ENCODE measurements at regions not wholly inside any gene's neighbourhood (a gene's known extent, or its start where the extent isn't known, plus 50 kb on each side); places are given as distances from the start of the nearest gene placed in this dataset.

- no peak for DNase-seq (ENCODE audit: low spot score in 2 of 2)
- Histone ChIP-seq H3K4me3 (no peak overlapping the region), H3K9me3 (no peaks in the 10 kb centered on the region), H3K36me3 (no peaks in the 10 kb centered on the region), H3K4me1 (no peaks in the 10 kb centered on the region), H3K27ac (no peak overlapping the region), H3K27me3 (no peaks in the 10 kb centered on the region)
- 74% methylated on average over 3 of the region's 3 CpGs for WGBS
- TF ChIP-seq POLR2AphosphoS5 (IDR thresholded peaks at IDR 0.05) (no peak), POLR2A (IDR thresholded peaks at IDR 0.05) (no peak), EP300 (IDR thresholded peaks at IDR 0.05) (no peak)
- TF ChIP-seq, protein P1, sequence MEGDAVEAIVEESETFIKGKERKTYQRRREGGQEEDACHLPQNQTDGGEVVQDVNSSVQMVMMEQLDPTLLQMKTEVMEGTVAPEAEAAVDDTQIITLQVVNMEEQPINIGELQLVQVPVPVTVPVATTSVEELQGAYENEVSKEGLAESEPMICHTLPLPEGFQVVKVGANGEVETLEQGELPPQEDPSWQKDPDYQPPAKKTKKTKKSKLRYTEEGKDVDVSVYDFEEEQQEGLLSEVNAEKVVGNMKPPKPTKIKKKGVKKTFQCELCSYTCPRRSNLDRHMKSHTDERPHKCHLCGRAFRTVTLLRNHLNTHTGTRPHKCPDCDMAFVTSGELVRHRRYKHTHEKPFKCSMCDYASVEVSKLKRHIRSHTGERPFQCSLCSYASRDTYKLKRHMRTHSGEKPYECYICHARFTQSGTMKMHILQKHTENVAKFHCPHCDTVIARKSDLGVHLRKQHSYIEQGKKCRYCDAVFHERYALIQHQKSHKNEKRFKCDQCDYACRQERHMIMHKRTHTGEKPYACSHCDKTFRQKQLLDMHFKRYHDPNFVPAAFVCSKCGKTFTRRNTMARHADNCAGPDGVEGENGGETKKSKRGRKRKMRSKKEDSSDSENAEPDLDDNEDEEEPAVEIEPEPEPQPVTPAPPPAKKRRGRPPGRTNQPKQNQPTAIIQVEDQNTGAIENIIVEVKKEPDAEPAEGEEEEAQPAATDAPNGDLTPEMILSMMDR (IDR thresholded peaks at IDR 0.05), result no peak
Observed at GRCh38 chr14:84167026-84167425, 1362.9 kb upstream of the FLRT2 start.

- 83% methylated on average over 2 of the region's 2 CpGs for WGBS
- no peak overlapping the region for H3K27ac ChIP-seq
- H3K9me3 ChIP-seq, result no peaks in the 10 kb centered on the region
- H3K36me3 ChIP-seq, result no peaks in the 10 kb centered on the region
- H3K4me1 ChIP-seq, result no peaks in the 10 kb centered on the region
- TF ChIP-seq, protein P1 (IDR thresholded peaks at IDR 0.05), result no peak
- TF ChIP-seq POLR2AphosphoS5 (IDR thresholded peaks at IDR 0.05) (no peak), EP300 (IDR thresholded peaks at IDR 0.05) (no peak)
- H3K4me3 ChIP-seq, result no peak overlapping the region
- no peak for DNase-seq (ENCODE audit: low spot score in 2 of 2)
- no peaks in the 10 kb centered on the region for H3K27me3 ChIP-seq
Observed at GRCh38 chr14:84180336-84180735, 1349.6 kb upstream of the FLRT2 start.

DNA sequence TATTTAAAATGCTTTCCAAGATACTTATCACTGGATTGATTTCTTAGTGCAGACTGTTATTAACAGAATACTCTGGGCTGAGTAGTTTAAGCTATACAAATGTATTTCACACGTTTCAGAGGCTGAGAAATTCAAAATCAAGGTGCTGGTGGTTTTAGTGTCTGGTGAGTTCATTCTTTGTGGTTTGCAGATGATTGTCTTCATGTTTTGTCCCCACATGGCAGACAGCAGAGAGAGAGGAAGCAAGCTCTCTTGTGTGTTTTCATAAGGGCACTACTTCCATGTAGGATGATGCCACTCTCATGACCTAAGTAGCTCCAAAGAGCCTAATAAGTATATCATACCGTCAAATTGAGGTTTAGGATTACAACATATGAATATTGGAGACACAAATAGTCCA is 1348.9 kb upstream of the FLRT2 start:
- H3K27me3 ChIP-seq, result no peaks in the 10 kb centered on the region
- no peaks in the 10 kb centered on the region for H3K36me3 ChIP-seq
- 72% methylated on average over 2 of the region's 2 CpGs for WGBS
- no peak overlapping the region for H3K4me3 ChIP-seq
- TF ChIP-seq POLR2AphosphoS5 (IDR thresholded peaks at IDR 0.05), result no peak
- TF ChIP-seq EP300 (IDR thresholded peaks at IDR 0.05), result no peak
- TF ChIP-seq, protein P1 (IDR thresholded peaks at IDR 0.05), result no peak
- no peak for TF ChIP-seq POLR2A (IDR thresholded peaks at IDR 0.05)
- DNase-seq (ENCODE audit: low spot score in 2 of 2), result no peak
- no peaks in the 10 kb centered on the region for H3K4me1 ChIP-seq
- no peak overlapping the region for H3K27ac ChIP-seq
- no peaks in the 10 kb centered on the region for H3K9me3 ChIP-seq

DNA sequence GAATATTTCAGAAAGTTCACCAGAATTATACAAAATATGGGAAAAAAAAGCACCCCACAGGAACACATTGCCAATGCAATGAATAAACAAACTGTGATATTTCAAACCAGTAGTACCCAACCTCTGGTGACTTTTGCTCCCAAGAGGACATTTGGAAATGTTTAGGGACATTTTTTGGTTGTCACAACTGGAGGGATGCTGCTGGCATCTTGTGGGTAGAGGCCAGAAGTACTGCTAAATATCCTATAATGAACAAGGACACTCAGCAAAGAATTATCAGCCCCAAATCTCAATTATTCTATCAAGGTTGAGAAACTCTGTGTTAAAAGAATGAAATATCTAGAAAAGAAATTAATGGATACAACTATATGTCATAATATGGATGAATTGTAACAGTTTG is 1334.4 kb upstream of the FLRT2 start:
- TF ChIP-seq, protein P1 (IDR thresholded peaks at IDR 0.05), result no peak
- TF ChIP-seq POLR2A (IDR thresholded peaks at IDR 0.05) (no peak), POLR2AphosphoS5 (IDR thresholded peaks at IDR 0.05) (no peak), EP300 (IDR thresholded peaks at IDR 0.05) (no peak)
- H3K27me3 ChIP-seq, result no peaks in the 10 kb centered on the region

GRCh38 chr14:84197704-84198103 is 1332.2 kb upstream of the FLRT2 start:
- H3K27me3 ChIP-seq, result no peaks in the 10 kb centered on the region
- H3K36me3 ChIP-seq, result no peaks in the 10 kb centered on the region
- no peaks in the 10 kb centered on the region for H3K4me1 ChIP-seq
- no peaks in the 10 kb centered on the region for H3K9me3 ChIP-seq
- no peak overlapping the region for H3K27ac ChIP-seq
- WGBS, result 70% methylated on average over 1 of the region's 1 CpG
- TF ChIP-seq POLR2A (IDR thresholded peaks at IDR 0.05) (no peak), EP300 (IDR thresholded peaks at IDR 0.05) (no peak), POLR2AphosphoS5 (IDR thresholded peaks at IDR 0.05) (no peak)
- TF ChIP-seq, protein P1 (IDR thresholded peaks at IDR 0.05), result no peak
- H3K4me3 ChIP-seq, result no peak overlapping the region
- DNase-seq (ENCODE audit: low spot score in 2 of 2), result no peak

More for the DNA sequence above, 1334.4 kb upstream of the FLRT2 start:
- no peaks in the 10 kb centered on the region for H3K4me1 ChIP-seq
- H3K27ac ChIP-seq, result no peak overlapping the region
- no peaks in the 10 kb centered on the region for H3K9me3 ChIP-seq
- H3K4me3 ChIP-seq, result no peak overlapping the region
- no peaks in the 10 kb centered on the region for H3K36me3 ChIP-seq
- DNase-seq (ENCODE audit: low spot score in 2 of 2), result no peak
